ENCODE measurements at regions not wholly inside any gene's neighbourhood (a gene's known extent, or its start where the extent isn't known, plus 50 kb on each side); places are given as distances from the start of the nearest gene placed in this dataset.

- Mint-ChIP-seq H3K9me3 (ENCODE audit: unreplicated experiment) (no peaks in the 10 kb centered on the region), H3K27me3 (ENCODE audit: low read depth, unreplicated experiment) (peaks cover 69% of the 10 kb centered on the region), H3K4me1 (ENCODE audit: low read depth, unreplicated experiment) (peaks cover 3% of the 10 kb centered on the region), H3K27ac (ENCODE audit: unreplicated experiment) (no peak overlapping the region), H3K36me3 (ENCODE audit: low read depth, unreplicated experiment) (no peaks in the 10 kb centered on the region), H3K4me3 (ENCODE audit: unreplicated experiment) (no peak overlapping the region)
- no peaks in the 10 kb centered on the region for H3K36me3 ChIP-seq (ENCODE audit: insufficient read depth, low read length)
- no peaks in the 10 kb centered on the region for H3K4me1 ChIP-seq (ENCODE audit: insufficient read depth, low read length)
- no peak overlapping the region for H3K4me3 ChIP-seq (ENCODE audit: insufficient read depth, low read depth, low read length)
- no peak overlapping the region for H3K4me2 ChIP-seq (ENCODE audit: low read length)
- DNase-seq (ENCODE audit: low read depth) (no peak), FAIRE-seq (no peak)
- H4K20me1 ChIP-seq (ENCODE audit: insufficient read depth, low read length), result no peaks in the 10 kb centered on the region
- no peaks in the 10 kb centered on the region for H3K9me3 ChIP-seq (ENCODE audit: insufficient read depth, low read depth, low read length)
- H3K79me2 ChIP-seq (ENCODE audit: insufficient read depth, low read length), result no peaks in the 10 kb centered on the region
- TF ChIP-seq EZH2 (IDR thresholded peaks at IDR 0.05; ENCODE audit: insufficient read depth, low read length), result no peak
- TF ChIP-seq, protein P1, sequence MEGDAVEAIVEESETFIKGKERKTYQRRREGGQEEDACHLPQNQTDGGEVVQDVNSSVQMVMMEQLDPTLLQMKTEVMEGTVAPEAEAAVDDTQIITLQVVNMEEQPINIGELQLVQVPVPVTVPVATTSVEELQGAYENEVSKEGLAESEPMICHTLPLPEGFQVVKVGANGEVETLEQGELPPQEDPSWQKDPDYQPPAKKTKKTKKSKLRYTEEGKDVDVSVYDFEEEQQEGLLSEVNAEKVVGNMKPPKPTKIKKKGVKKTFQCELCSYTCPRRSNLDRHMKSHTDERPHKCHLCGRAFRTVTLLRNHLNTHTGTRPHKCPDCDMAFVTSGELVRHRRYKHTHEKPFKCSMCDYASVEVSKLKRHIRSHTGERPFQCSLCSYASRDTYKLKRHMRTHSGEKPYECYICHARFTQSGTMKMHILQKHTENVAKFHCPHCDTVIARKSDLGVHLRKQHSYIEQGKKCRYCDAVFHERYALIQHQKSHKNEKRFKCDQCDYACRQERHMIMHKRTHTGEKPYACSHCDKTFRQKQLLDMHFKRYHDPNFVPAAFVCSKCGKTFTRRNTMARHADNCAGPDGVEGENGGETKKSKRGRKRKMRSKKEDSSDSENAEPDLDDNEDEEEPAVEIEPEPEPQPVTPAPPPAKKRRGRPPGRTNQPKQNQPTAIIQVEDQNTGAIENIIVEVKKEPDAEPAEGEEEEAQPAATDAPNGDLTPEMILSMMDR (IDR thresholded peaks at IDR 0.05; ENCODE audit: insufficient read depth, low read depth, low read length), result no peak
- no peak overlapping the region for H3K27ac ChIP-seq (ENCODE audit: low read depth, low read length)
- H3K27me3 ChIP-seq (ENCODE audit: insufficient read depth, low read length), result no peaks in the 10 kb centered on the region
- H2AFZ ChIP-seq (ENCODE audit: low read depth, low read length), result no peak overlapping the region
- H3K9ac ChIP-seq (ENCODE audit: low read length), result no peak overlapping the region
These were observed 165.8 kb upstream of the B3GAT1 start for GRCh38 chr11:134577751-134578395.

DNA sequence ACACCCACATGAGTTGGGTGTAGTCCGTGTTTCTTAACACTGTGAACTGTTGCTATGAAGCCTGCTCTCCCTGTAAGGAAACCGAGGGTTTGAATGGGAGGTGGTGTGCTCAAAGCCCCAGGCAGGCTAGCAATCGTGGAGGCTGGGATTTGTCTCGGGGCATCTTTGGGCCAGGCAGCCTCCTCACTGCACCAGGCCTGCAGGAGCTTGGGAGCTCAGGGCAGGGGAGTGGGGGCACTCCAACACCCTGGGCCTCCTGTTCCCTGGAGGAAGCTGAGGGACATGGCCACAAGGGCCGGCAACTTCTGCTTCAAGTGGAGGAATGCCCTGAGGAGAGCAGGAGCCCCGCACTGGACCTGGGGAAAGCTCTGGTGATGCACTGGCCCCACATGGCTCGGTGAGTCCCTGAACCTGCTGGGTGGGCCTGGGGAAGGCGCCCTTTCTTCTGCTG is 164.7 kb upstream of the B3GAT1 start:
- no peaks in the 10 kb centered on the region for H3K9me3 ChIP-seq (ENCODE audit: insufficient read depth, low read depth, low read length)
- Mint-ChIP-seq H3K9me3 (ENCODE audit: unreplicated experiment) (no peaks in the 10 kb centered on the region), H3K27me3 (ENCODE audit: low read depth, unreplicated experiment) (peaks cover 75% of the 10 kb centered on the region), H3K4me3 (ENCODE audit: unreplicated experiment) (no peak overlapping the region), H3K27ac (ENCODE audit: unreplicated experiment) (no peak overlapping the region), H3K4me1 (ENCODE audit: low read depth, unreplicated experiment) (peaks cover 3% of the 10 kb centered on the region), H3K36me3 (ENCODE audit: low read depth, unreplicated experiment) (no peaks in the 10 kb centered on the region)
- no peaks in the 10 kb centered on the region for H3K4me1 ChIP-seq (ENCODE audit: insufficient read depth, low read length)
- FAIRE-seq, result no peak
- no peak overlapping the region for H3K9ac ChIP-seq (ENCODE audit: low read length)
- H4K20me1 ChIP-seq (ENCODE audit: insufficient read depth, low read length), result no peaks in the 10 kb centered on the region
- no peak overlapping the region for H2AFZ ChIP-seq (ENCODE audit: low read depth, low read length)
- no peak overlapping the region for H3K27ac ChIP-seq (ENCODE audit: low read depth, low read length)
- TF ChIP-seq EZH2 (IDR thresholded peaks at IDR 0.05; ENCODE audit: insufficient read depth, low read length), result no peak
- TF ChIP-seq, protein P1 (IDR thresholded peaks at IDR 0.05; ENCODE audit: insufficient read depth, low read depth, low read length), result no peak
- no peak overlapping the region for H3K4me3 ChIP-seq (ENCODE audit: insufficient read depth, low read depth, low read length)
- no peaks in the 10 kb centered on the region for H3K27me3 ChIP-seq (ENCODE audit: insufficient read depth, low read length)
- no peaks in the 10 kb centered on the region for H3K79me2 ChIP-seq (ENCODE audit: insufficient read depth, low read length)
- no peak for DNase-seq (ENCODE audit: low read depth)
- no peaks in the 10 kb centered on the region for H3K36me3 ChIP-seq (ENCODE audit: insufficient read depth, low read length)
- no peak overlapping the region for H3K4me2 ChIP-seq (ENCODE audit: low read length)

- Histone ChIP-seq H3K4me2 (ENCODE audit: low read length) (no peak overlapping the region), H3K36me3 (ENCODE audit: insufficient read depth, low read length) (no peaks in the 10 kb centered on the region), H2AFZ (ENCODE audit: low read depth, low read length) (no peak overlapping the region), H3K9me3 (ENCODE audit: insufficient read depth, low read depth, low read length) (no peaks in the 10 kb centered on the region), H3K4me1 (ENCODE audit: insufficient read depth, low read length) (no peaks in the 10 kb centered on the region), H4K20me1 (ENCODE audit: insufficient read depth, low read length) (no peaks in the 10 kb centered on the region), H3K27ac (ENCODE audit: low read depth, low read length) (no peak overlapping the region), H3K27me3 (ENCODE audit: insufficient read depth, low read length) (no peaks in the 10 kb centered on the region), H3K79me2 (ENCODE audit: insufficient read depth, low read length) (no peaks in the 10 kb centered on the region), H3K9ac (ENCODE audit: low read length) (no peak overlapping the region), H3K4me3 (ENCODE audit: insufficient read depth, low read depth, low read length) (no peak overlapping the region)
- Mint-ChIP-seq H3K9me3 (ENCODE audit: unreplicated experiment) (no peaks in the 10 kb centered on the region), H3K36me3 (ENCODE audit: low read depth, unreplicated experiment) (no peaks in the 10 kb centered on the region), H3K27ac (ENCODE audit: unreplicated experiment) (no peak overlapping the region), H3K4me1 (ENCODE audit: low read depth, unreplicated experiment) (peaks cover 3% of the 10 kb centered on the region), H3K27me3 (ENCODE audit: low read depth, unreplicated experiment) (peaks cover 72% of the 10 kb centered on the region), H3K4me3 (ENCODE audit: unreplicated experiment) (no peak overlapping the region)
- TF ChIP-seq EZH2 (IDR thresholded peaks at IDR 0.05; ENCODE audit: insufficient read depth, low read length), result no peak
- TF ChIP-seq, protein P1 (IDR thresholded peaks at IDR 0.05; ENCODE audit: insufficient read depth, low read depth, low read length), result no peak
- DNase-seq (ENCODE audit: low read depth) (no peak), FAIRE-seq (no peak)
These were observed 164.2 kb upstream of the B3GAT1 start for GRCh38 chr11:134576286-134576685.

All from astrocyte (in vitro differentiated cells and primary cell).